Nephron progenitor cell (in vitro differentiated cells): ENCODE measurements at regions not wholly inside any gene's neighbourhood (a gene's known extent, or its start where the extent isn't known, plus 50 kb on each side); places are given as distances from the start of the nearest gene placed in this dataset.

Experiments used
- DNase-seq: peaks from one replicate; pipeline ENCODE4 v3.0.0; 2021
- H3K27ac Mint-ChIP-seq: 2 replicates; pipeline ENCODE4 v1.8.0; 2021; ENCODE audit warnings: mild to moderate bottlenecking, moderate library complexity, mixed read lengths
- H3K27me3 Mint-ChIP-seq: 2 replicates; pipeline ENCODE4 v1.8.0; 2021; ENCODE audit warnings: mild to moderate bottlenecking, low read depth, mixed read lengths; ENCODE audit not compliant: poor library complexity
- H3K36me3 Mint-ChIP-seq: 2 replicates; pipeline ENCODE4 v1.8.0; 2021; ENCODE audit warnings: low read depth, mixed read lengths
- H3K4me1 Mint-ChIP-seq: 2 replicates; pipeline ENCODE4 v1.8.0; 2021; ENCODE audit warnings: mixed read lengths
- H3K4me3 Mint-ChIP-seq: 2 replicates; pipeline ENCODE4 v1.8.0; 2021; ENCODE audit warnings: mild to moderate bottlenecking, moderate library complexity, mixed read lengths
- H3K9me3 Mint-ChIP-seq: 2 replicates; pipeline ENCODE4 v1.8.0; 2021; ENCODE audit warnings: mild to moderate bottlenecking, moderate library complexity, mixed read lengths
- CTCF ChIP-seq: fragments of 200-600 bp; sonication (generic); IDR thresholded peaks from 2 replicates; pipeline ENCODE4 v1.5.0; 2021; ENCODE audit warnings: antibody characterized with exemption

GRCh38 chr3:34782871-34783270, 856.5 kb upstream of the ARPP21 start:
- Mint-ChIP-seq H3K27me3 (no peaks in the 10 kb centered on the region), H3K9me3 (no peaks in the 10 kb centered on the region), H3K4me1 (no peaks in the 10 kb centered on the region), H3K27ac (peak overlapping the region; percentile 17), H3K36me3 (no peaks in the 10 kb centered on the region), H3K4me3 (no peak overlapping the region)
- no peak for TF ChIP-seq CTCF
- DNase-seq = no peak

GRCh38 chr3:34783876-34784275, 855.4 kb upstream of the ARPP21 start:
- no peaks in the 10 kb centered on the region for H3K36me3 Mint-ChIP-seq
- no peak overlapping the region for H3K27ac Mint-ChIP-seq
- H3K4me3 Mint-ChIP-seq = no peak overlapping the region
- H3K9me3 Mint-ChIP-seq = no peaks in the 10 kb centered on the region
- no peak for TF ChIP-seq CTCF
- no peaks in the 10 kb centered on the region for H3K27me3 Mint-ChIP-seq
- no peaks in the 10 kb centered on the region for H3K4me1 Mint-ChIP-seq
- no peak for DNase-seq

- no peak for TF ChIP-seq CTCF
- Mint-ChIP-seq H3K4me3 (no peak overlapping the region), H3K9me3 (no peaks in the 10 kb centered on the region), H3K27ac (no peak overlapping the region), H3K4me1 (peaks cover 21% of the 10 kb centered on the region), H3K27me3 (no peaks in the 10 kb centered on the region), H3K36me3 (no peaks in the 10 kb centered on the region)
- no peak for DNase-seq
Observed at GRCh38 chr3:34793057-34793456, 846.3 kb upstream of the ARPP21 start.

GRCh38 chr3:34807611-34808010, 831.7 kb upstream of the ARPP21 start:
- Mint-ChIP-seq H3K9me3 (no peaks in the 10 kb centered on the region), H3K27ac (peak overlapping the region; percentile 13)
- no peak for DNase-seq

GRCh38 chr3:34808287-34808686, 831.0 kb upstream of the ARPP21 start:
- H3K36me3 Mint-ChIP-seq = no peaks in the 10 kb centered on the region
- H3K4me1 Mint-ChIP-seq = no peaks in the 10 kb centered on the region
- no peak overlapping the region for H3K4me3 Mint-ChIP-seq
- no peak overlapping the region for H3K27ac Mint-ChIP-seq
- TF ChIP-seq CTCF = no peak
- no peak for DNase-seq
- no peaks in the 10 kb centered on the region for H3K9me3 Mint-ChIP-seq
- H3K27me3 Mint-ChIP-seq = peaks cover 2% of the 10 kb centered on the region

More at GRCh38 chr3:34807611-34808010, 831.7 kb upstream of the ARPP21 start:
- no peak for TF ChIP-seq CTCF
- no peak overlapping the region for H3K4me3 Mint-ChIP-seq
- no peaks in the 10 kb centered on the region for H3K4me1 Mint-ChIP-seq
- H3K27me3 Mint-ChIP-seq = peaks cover 2% of the 10 kb centered on the region
- no peaks in the 10 kb centered on the region for H3K36me3 Mint-ChIP-seq

- no peak overlapping the region for H3K4me3 Mint-ChIP-seq
- H3K27me3 Mint-ChIP-seq = no peaks in the 10 kb centered on the region
- H3K4me1 Mint-ChIP-seq = no peaks in the 10 kb centered on the region
- H3K9me3 Mint-ChIP-seq = peaks cover 3% of the 10 kb centered on the region
- TF ChIP-seq CTCF = no peak
- H3K36me3 Mint-ChIP-seq = no peaks in the 10 kb centered on the region
- H3K27ac Mint-ChIP-seq = no peak overlapping the region
- no peak for DNase-seq
Observed at GRCh38 chr3:34828847-34829246, 810.5 kb upstream of the ARPP21 start.
